IPS-15b (cell line): ENCODE measurements at regions not wholly inside any gene's neighbourhood (a gene's known extent, or its start where the extent isn't known, plus 50 kb on each side); places are given as distances from the start of the nearest gene placed in this dataset.

Source experiments
- H3K27me3 ChIP-seq: one replicate; pipeline ENCODE4 v1.6.1; 2013; ENCODE audit warnings: low read length; ENCODE audit not compliant: control insufficient read depth, insufficient read depth
- H3K36me3 ChIP-seq: one replicate; pipeline ENCODE4 v1.6.1; 2013; ENCODE audit warnings: low read length; ENCODE audit not compliant: control insufficient read depth, insufficient read depth
- H3K4me1 ChIP-seq: one replicate; pipeline ENCODE4 v1.6.1; 2013; ENCODE audit warnings: mild to moderate bottlenecking, low read length; ENCODE audit not compliant: control insufficient read depth, insufficient read depth
- H3K4me3 ChIP-seq: one replicate; pipeline ENCODE4 v1.5.1; 2013; ENCODE audit warnings: low read depth, low read length
- H3K9ac ChIP-seq: one replicate; pipeline ENCODE4 v1.6.1; 2013; ENCODE audit warnings: low read depth, mild to moderate bottlenecking, low read length
- H3K9me3 ChIP-seq: one replicate; pipeline ENCODE4 v1.6.1; 2013; ENCODE audit warnings: mild to moderate bottlenecking, low read length; ENCODE audit not compliant: control insufficient read depth, insufficient read depth

- peaks cover 14% of the 10 kb centered on the region for H3K4me1 ChIP-seq
- no peak overlapping the region for H3K4me3 ChIP-seq
- no peaks in the 10 kb centered on the region for H3K27me3 ChIP-seq
- no peak overlapping the region for H3K9ac ChIP-seq
- no peaks in the 10 kb centered on the region for H3K9me3 ChIP-seq
- H3K36me3 ChIP-seq = no peaks in the 10 kb centered on the region
These were observed 650.9 kb downstream of the GATA3 start for GRCh38 chr10:8705415-8705814.

GRCh38 chr10:8712656-8713055 is 658.2 kb downstream of the GATA3 start:
- no peak overlapping the region for H3K4me3 ChIP-seq
- no peak overlapping the region for H3K9ac ChIP-seq
- H3K27me3 ChIP-seq = no peaks in the 10 kb centered on the region
- H3K36me3 ChIP-seq = no peaks in the 10 kb centered on the region
- H3K9me3 ChIP-seq = no peaks in the 10 kb centered on the region
- H3K4me1 ChIP-seq = no peaks in the 10 kb centered on the region

DNA sequence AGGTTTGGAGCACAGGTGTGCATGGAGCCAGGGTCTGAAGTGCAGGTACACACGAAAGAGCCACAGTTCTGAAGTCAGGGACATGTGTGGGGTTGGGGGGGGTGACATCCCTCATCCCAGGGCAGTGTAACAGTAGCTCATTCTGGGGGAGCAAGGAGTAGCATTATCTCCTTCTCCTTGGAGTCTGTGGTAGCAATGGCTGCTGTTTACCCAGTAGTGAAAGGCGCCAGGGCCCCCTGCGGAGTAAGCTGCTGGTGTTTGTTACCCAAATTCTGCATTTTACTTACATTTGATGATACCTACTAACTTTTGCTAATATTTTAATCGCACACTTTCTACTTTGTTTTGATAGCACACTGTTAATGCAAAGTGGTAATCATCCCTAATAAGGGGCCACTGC is 665.5 kb downstream of the GATA3 start:
- H3K36me3 ChIP-seq = no peaks in the 10 kb centered on the region
- H3K4me3 ChIP-seq = no peak overlapping the region
- H3K9me3 ChIP-seq = no peaks in the 10 kb centered on the region
- no peak overlapping the region for H3K9ac ChIP-seq
- no peaks in the 10 kb centered on the region for H3K27me3 ChIP-seq
- peaks cover 2% of the 10 kb centered on the region for H3K4me1 ChIP-seq

DNA sequence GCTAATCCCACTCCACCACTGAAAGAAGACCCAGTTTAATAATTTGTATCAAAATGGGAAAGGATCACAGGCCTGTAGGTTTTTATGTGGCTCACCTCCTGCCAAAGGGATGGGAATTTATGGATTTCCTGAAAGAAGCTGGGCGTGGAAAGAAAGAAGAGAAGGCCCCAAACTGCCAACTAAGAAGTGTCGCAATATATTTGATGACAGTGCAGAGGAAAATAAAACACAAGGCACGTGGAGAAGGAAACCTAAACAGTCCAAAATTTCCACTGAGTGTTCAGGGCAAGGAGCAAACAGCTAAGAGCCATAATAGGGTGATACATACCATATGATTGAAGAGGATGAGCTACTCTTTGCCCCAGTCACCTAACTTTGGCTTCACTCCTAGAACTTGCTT is 667.2 kb downstream of the GATA3 start:
- Histone ChIP-seq H3K27me3 (no peaks in the 10 kb centered on the region), H3K4me1 (peaks cover 2% of the 10 kb centered on the region), H3K9me3 (no peaks in the 10 kb centered on the region), H3K9ac (no peak overlapping the region), H3K36me3 (no peaks in the 10 kb centered on the region), H3K4me3 (no peak overlapping the region)

GRCh38 chr10:8722835-8723234 is 668.3 kb downstream of the GATA3 start:
- H3K9ac ChIP-seq = no peak overlapping the region
- H3K4me3 ChIP-seq = no peak overlapping the region
- no peaks in the 10 kb centered on the region for H3K27me3 ChIP-seq
- peaks cover 2% of the 10 kb centered on the region for H3K4me1 ChIP-seq
- no peaks in the 10 kb centered on the region for H3K9me3 ChIP-seq
- no peaks in the 10 kb centered on the region for H3K36me3 ChIP-seq

- Histone ChIP-seq H3K27me3 (no peaks in the 10 kb centered on the region), H3K9ac (no peak overlapping the region), H3K4me1 (no peaks in the 10 kb centered on the region), H3K9me3 (no peaks in the 10 kb centered on the region), H3K4me3 (no peak overlapping the region), H3K36me3 (no peaks in the 10 kb centered on the region)
These were observed 670.9 kb downstream of the GATA3 start for GRCh38 chr10:8725343-8725742.

- H3K9ac ChIP-seq = no peak overlapping the region
- H3K27me3 ChIP-seq = no peaks in the 10 kb centered on the region
- no peaks in the 10 kb centered on the region for H3K36me3 ChIP-seq
- no peaks in the 10 kb centered on the region for H3K9me3 ChIP-seq
- no peaks in the 10 kb centered on the region for H3K4me1 ChIP-seq
- no peak overlapping the region for H3K4me3 ChIP-seq
These were observed 671.7 kb downstream of the GATA3 start for GRCh38 chr10:8726084-8726778.

GRCh38 chr10:8726779-8727084 is 672.2 kb downstream of the GATA3 start:
- H3K27me3 ChIP-seq = no peaks in the 10 kb centered on the region
- H3K9ac ChIP-seq = no peak overlapping the region
- H3K9me3 ChIP-seq = no peaks in the 10 kb centered on the region
- H3K36me3 ChIP-seq = no peaks in the 10 kb centered on the region
- H3K4me3 ChIP-seq = no peak overlapping the region
- H3K4me1 ChIP-seq = no peaks in the 10 kb centered on the region

GRCh38 chr10:8731121-8732095 is 676.9 kb downstream of the GATA3 start:
- H3K9me3 ChIP-seq = no peaks in the 10 kb centered on the region
- no peaks in the 10 kb centered on the region for H3K36me3 ChIP-seq
- H3K4me3 ChIP-seq = no peak overlapping the region
- no peak overlapping the region for H3K9ac ChIP-seq
- H3K27me3 ChIP-seq = no peaks in the 10 kb centered on the region
- H3K4me1 ChIP-seq = no peaks in the 10 kb centered on the region

- H3K4me3 ChIP-seq = no peak overlapping the region
- H3K27me3 ChIP-seq = no peaks in the 10 kb centered on the region
- H3K9ac ChIP-seq = no peak overlapping the region
- H3K36me3 ChIP-seq = no peaks in the 10 kb centered on the region
- no peaks in the 10 kb centered on the region for H3K4me1 ChIP-seq
- no peaks in the 10 kb centered on the region for H3K9me3 ChIP-seq
These were observed 684.5 kb downstream of the GATA3 start for GRCh38 chr10:8738987-8739386.

DNA sequence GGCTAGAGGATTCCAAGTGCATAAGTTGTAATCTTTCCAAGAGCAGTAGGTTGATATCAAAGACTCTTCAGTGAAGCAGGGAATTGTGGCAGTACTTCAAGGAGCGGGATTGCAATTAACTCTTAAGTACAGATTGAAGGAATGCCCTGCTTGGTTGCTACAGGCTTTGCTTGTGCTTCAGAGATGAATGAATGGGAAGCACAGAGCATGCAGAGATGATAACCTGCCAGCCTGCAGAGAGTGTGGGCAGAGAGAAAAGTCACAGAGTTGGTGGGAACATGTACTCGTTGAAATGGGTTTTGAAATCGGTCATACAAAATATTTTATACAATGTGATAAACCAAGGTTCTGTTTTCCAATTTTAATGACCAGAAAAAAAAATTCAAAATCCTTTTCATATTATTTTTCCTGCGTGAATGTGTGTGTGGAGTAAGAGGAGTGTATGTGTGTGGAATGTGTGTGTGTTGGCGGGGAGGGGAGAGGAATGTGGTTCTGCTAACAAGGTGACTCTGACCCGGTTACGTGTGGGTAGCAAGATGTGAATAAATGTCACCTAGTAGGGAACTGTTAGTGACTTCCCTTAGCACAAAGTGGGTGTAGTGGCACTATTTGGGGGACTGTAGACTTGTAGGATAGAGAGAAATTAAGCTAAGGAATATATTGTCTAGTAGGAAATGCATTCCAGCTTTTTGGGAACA is 697.8 kb downstream of the GATA3 start:
- H3K4me1 ChIP-seq = no peaks in the 10 kb centered on the region
- no peaks in the 10 kb centered on the region for H3K36me3 ChIP-seq
- no peak overlapping the region for H3K4me3 ChIP-seq
- H3K9ac ChIP-seq = no peak overlapping the region
- H3K27me3 ChIP-seq = no peaks in the 10 kb centered on the region
- no peaks in the 10 kb centered on the region for H3K9me3 ChIP-seq
